Calu3 (cell line): ENCODE measurements at regions not wholly inside any gene's neighbourhood (a gene's known extent, or its start where the extent isn't known, plus 50 kb on each side); places are given as distances from the start of the nearest gene placed in this dataset.

ENCODE experiments used
- BruUV-seq: library from RNA; stranded (reverse); fragments of 400-500 nt; replicated peaks from 2 replicates; lab custom pipeline; 2021; lab: Mats Ljungman, UMichigan
- CTCF ChIA-PET: fragments of 300-600 bp; sonication (Branson Sonifier 250); formaldehyde crosslinking; loops from one replicate; lab custom pipeline; 2022; ENCODE audit warnings: antibody characterized with exemption; lab: Charles Lee
- DNase-seq: peaks from one replicate; pipeline ENCODE4 v3.0.0; 2022
- H3K27ac Mint-ChIP-seq: one replicate; pipeline ENCODE4 v1.8.0; 2022; ENCODE audit warnings: mixed read lengths; ENCODE audit not compliant: unreplicated experiment
- H3K27me3 Mint-ChIP-seq: one replicate; pipeline ENCODE4 v1.8.0; 2022; ENCODE audit warnings: mixed read lengths; ENCODE audit not compliant: unreplicated experiment
- H3K36me3 Mint-ChIP-seq: one replicate; pipeline ENCODE4 v1.8.0; 2022; ENCODE audit warnings: mild to moderate bottlenecking, moderate library complexity, mixed read lengths; ENCODE audit not compliant: insufficient read depth, unreplicated experiment
- H3K4me1 Mint-ChIP-seq: one replicate; pipeline ENCODE4 v1.8.0; 2022; ENCODE audit warnings: mild to moderate bottlenecking, low read depth, mixed read lengths; ENCODE audit not compliant: unreplicated experiment
- H3K4me3 Mint-ChIP-seq: one replicate; pipeline ENCODE4 v1.8.0; 2022; ENCODE audit warnings: mild to moderate bottlenecking, low read depth, moderate library complexity, mixed read lengths; ENCODE audit not compliant: unreplicated experiment
- H3K9me3 Mint-ChIP-seq: one replicate; pipeline ENCODE4 v1.8.0; 2022; ENCODE audit warnings: low read depth, mixed read lengths; ENCODE audit not compliant: unreplicated experiment
- intact Hi-C: fragments of 100-400 bp; cut with micrococcal nuclease; formaldehyde crosslinking; loops from one replicate; pipeline ENCODE4 v1.10.0; 2022; ENCODE audit not compliant: unreplicated experiment
- TF ChIP-seq, protein P1 (sequence below): fragments of 200-600 bp; IDR thresholded peaks from one replicate; pipeline ENCODE4 v1.8.0; 2022; ENCODE audit warnings: antibody characterized with exemption; ENCODE audit not compliant: unreplicated experiment

DNA sequence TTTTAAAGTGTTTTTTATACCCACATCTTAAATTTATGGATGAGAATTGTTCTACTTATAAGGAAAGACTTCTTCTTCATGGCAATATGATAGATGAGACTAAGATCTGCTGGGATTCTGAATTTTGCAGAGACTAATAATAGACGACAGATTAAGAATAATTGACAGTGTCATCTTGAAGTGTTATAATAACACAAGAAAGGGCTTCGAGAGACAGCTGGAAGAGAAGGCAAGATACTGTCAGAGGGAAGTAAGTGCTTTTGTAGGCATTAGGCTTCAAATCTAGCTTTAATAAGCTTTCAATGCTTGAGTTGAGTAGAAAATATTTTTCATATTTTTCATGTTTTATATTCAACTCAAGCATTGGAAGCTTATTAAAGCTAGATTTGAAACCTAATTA is 797.6 kb upstream of the PABPC4L start:
- DNase-seq: no peak
- Mint-ChIP-seq H3K9me3 (no peaks in the 10 kb centered on the region), H3K27me3 (no peaks in the 10 kb centered on the region), H3K36me3 (no peaks in the 10 kb centered on the region), H3K4me3 (no peak overlapping the region), H3K27ac (no peak overlapping the region), H3K4me1 (no peaks in the 10 kb centered on the region)
- BruUV-seq: no TSS peak
- TF ChIP-seq, protein P1, sequence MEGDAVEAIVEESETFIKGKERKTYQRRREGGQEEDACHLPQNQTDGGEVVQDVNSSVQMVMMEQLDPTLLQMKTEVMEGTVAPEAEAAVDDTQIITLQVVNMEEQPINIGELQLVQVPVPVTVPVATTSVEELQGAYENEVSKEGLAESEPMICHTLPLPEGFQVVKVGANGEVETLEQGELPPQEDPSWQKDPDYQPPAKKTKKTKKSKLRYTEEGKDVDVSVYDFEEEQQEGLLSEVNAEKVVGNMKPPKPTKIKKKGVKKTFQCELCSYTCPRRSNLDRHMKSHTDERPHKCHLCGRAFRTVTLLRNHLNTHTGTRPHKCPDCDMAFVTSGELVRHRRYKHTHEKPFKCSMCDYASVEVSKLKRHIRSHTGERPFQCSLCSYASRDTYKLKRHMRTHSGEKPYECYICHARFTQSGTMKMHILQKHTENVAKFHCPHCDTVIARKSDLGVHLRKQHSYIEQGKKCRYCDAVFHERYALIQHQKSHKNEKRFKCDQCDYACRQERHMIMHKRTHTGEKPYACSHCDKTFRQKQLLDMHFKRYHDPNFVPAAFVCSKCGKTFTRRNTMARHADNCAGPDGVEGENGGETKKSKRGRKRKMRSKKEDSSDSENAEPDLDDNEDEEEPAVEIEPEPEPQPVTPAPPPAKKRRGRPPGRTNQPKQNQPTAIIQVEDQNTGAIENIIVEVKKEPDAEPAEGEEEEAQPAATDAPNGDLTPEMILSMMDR: no peak
- CTCF ChIA-PET: no interaction called here
- intact Hi-C loops: no loop called here

DNA sequence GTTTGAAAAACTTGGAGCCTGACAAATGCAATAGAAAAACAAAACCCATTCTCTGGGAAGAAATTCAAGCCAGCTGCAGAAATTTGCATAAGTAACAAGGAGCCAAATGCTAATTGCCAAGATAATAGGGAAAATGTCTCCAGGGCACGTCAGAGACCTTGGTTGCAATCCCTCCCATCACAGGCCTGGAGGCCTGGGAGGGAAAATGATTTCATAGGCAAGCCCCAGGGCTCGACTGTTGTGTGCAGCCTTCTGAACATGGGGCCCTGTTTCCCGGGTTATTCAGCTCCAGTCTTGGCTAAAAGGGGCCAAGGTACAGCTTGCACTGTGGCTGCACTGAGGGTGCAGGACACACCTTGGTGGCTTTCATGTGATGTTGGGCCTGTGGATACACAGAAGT is 760.4 kb upstream of the PABPC4L start:
- no peak for DNase-seq
- H3K4me3 Mint-ChIP-seq: no peak overlapping the region
- CTCF ChIA-PET: no interaction called here

GRCh38 chr4:134958862-134959261 is 757.3 kb upstream of the PABPC4L start:
- Mint-ChIP-seq H3K36me3 (no peaks in the 10 kb centered on the region), H3K9me3 (peaks cover 4% of the 10 kb centered on the region), H3K27me3 (no peaks in the 10 kb centered on the region), H3K4me3 (no peak overlapping the region), H3K27ac (no peak overlapping the region), H3K4me1 (no peaks in the 10 kb centered on the region)
- CTCF ChIA-PET: no interaction called here
- intact Hi-C loops: no loop called here
- BruUV-seq: no TSS peak
- TF ChIP-seq, protein P1: no peak
- no peak for DNase-seq

More for the DNA sequence above, 760.4 kb upstream of the PABPC4L start:
- H3K36me3 Mint-ChIP-seq: no peaks in the 10 kb centered on the region
- BruUV-seq: no TSS peak
- H3K27ac Mint-ChIP-seq: no peak overlapping the region
- H3K4me1 Mint-ChIP-seq: no peaks in the 10 kb centered on the region
- TF ChIP-seq, protein P1: no peak
- intact Hi-C loops: no loop called here
- peaks cover 4% of the 10 kb centered on the region for H3K9me3 Mint-ChIP-seq
- no peaks in the 10 kb centered on the region for H3K27me3 Mint-ChIP-seq

GRCh38 chr4:134955059-134955458 is 753.5 kb upstream of the PABPC4L start:
- TF ChIP-seq, protein P1: no peak
- no peaks in the 10 kb centered on the region for H3K27me3 Mint-ChIP-seq
- H3K27ac Mint-ChIP-seq: no peak overlapping the region
- H3K36me3 Mint-ChIP-seq: no peaks in the 10 kb centered on the region
- no peak overlapping the region for H3K4me3 Mint-ChIP-seq
- H3K9me3 Mint-ChIP-seq: no peaks in the 10 kb centered on the region
- CTCF ChIA-PET: no interaction called here
- no peak for DNase-seq
- intact Hi-C loops: no loop called here
- BruUV-seq: no TSS peak
- no peaks in the 10 kb centered on the region for H3K4me1 Mint-ChIP-seq

GRCh38 chr4:134952775-134953174 is 751.2 kb upstream of the PABPC4L start:
- intact Hi-C loops: no loop called here
- no peak overlapping the region for H3K4me3 Mint-ChIP-seq
- CTCF ChIA-PET: no interaction called here
- H3K4me1 Mint-ChIP-seq: no peaks in the 10 kb centered on the region
- H3K9me3 Mint-ChIP-seq: no peaks in the 10 kb centered on the region
- TF ChIP-seq, protein P1: no peak
- BruUV-seq: no TSS peak
- no peaks in the 10 kb centered on the region for H3K36me3 Mint-ChIP-seq
- H3K27me3 Mint-ChIP-seq: no peaks in the 10 kb centered on the region
- no peak for DNase-seq
- no peak overlapping the region for H3K27ac Mint-ChIP-seq
